ENCODE measurements at regions not wholly inside any gene's neighbourhood (a gene's known extent, or its start where the extent isn't known, plus 50 kb on each side); places are given as distances from the start of the nearest gene placed in this dataset.

DNA sequence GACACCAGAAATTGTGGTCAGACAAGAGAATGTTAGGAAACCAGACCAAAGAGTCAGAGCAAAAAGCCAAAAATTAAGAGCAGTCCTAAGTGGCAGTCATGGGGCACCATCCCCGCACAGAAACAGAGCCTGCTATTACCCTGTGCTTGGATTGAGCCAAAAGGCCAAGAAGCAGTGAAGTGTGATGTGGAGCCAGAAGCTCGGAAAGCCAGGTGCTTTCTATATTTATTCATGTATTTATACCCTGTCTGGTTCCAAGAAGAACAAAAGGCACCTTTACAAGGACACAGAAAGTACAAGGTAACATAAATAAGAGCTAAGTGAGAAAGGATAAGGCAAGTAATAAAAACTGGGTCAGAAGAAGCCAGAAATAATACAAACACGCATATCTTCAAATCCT, 336.2 kb upstream of the CNR1 start:
- TF ChIP-seq, protein P1, sequence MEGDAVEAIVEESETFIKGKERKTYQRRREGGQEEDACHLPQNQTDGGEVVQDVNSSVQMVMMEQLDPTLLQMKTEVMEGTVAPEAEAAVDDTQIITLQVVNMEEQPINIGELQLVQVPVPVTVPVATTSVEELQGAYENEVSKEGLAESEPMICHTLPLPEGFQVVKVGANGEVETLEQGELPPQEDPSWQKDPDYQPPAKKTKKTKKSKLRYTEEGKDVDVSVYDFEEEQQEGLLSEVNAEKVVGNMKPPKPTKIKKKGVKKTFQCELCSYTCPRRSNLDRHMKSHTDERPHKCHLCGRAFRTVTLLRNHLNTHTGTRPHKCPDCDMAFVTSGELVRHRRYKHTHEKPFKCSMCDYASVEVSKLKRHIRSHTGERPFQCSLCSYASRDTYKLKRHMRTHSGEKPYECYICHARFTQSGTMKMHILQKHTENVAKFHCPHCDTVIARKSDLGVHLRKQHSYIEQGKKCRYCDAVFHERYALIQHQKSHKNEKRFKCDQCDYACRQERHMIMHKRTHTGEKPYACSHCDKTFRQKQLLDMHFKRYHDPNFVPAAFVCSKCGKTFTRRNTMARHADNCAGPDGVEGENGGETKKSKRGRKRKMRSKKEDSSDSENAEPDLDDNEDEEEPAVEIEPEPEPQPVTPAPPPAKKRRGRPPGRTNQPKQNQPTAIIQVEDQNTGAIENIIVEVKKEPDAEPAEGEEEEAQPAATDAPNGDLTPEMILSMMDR (IDR thresholded peaks at IDR 0.05), result no peak
- TF ChIP-seq POLR2A (IDR thresholded peaks at IDR 0.05), result no peak

Measured in ovary (tissue), 3 donors.